GM19463 (cell line): ENCODE measurements at regions not wholly inside any gene's neighbourhood (a gene's known extent, or its start where the extent isn't known, plus 50 kb on each side); places are given as distances from the start of the nearest gene placed in this dataset.

Source experiments
- ATAC-seq: cut with Tn5 transposase; IDR thresholded peaks from one replicate; pipeline ENCODE4 v1.9.1; 2021; ENCODE audit warnings: mild to moderate bottlenecking, moderate library complexity; ENCODE audit not compliant: unreplicated experiment

DNA sequence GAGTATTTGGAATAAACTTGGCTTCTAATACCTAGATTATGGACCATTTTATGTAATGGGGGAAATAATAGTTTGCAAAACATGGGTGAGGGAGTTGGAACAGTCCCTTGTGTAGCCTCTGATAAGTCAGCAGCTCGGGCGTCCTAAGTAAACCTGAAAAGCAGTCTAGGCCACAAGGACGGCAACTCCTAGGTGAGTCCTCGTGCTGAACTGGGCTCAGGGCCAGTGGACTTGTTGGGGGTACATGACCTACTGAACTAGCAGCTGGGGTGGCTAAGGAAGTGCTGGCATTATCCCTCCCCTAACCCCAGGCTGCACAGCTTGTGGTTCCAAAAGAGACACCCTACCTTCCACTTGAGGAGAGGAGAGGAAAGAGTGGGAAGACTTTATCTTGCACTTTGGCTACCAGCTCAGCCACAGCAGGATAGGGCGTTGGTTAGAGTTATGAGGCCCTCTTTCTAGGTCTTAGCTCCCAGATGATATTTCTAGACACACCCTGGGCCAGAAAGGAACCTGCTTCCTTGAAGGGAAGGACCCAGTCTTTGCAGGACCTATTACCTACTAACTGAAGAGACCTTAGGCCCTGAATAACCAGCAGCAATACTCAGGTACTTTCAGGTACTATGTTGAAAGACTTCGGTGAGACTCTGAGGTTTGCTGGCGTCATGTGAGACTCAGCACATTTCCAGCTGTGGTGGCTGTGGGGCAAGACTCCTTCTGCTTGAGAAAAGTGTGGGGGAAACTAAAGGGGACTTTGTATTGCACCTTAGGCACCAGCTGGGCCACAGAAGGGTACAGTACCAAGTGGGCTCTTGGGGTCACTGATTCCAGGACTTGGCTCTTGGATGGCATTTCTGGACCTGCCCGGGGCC is 71.0 kb downstream of the AQP4 start:
- ATAC-seq: no peak

GRCh38 chr18:26792661-26793060 is 72.8 kb downstream of the AQP4 start:
- ATAC-seq: no peak

- no peak for ATAC-seq
Measured at GRCh38 chr18:26791676-26792075, 73.8 kb downstream of the AQP4 start.

- no peak for ATAC-seq
Measured at GRCh38 chr18:26784599-26784998, 80.9 kb downstream of the AQP4 start.

- ATAC-seq: no peak
Measured at GRCh38 chr18:26783170-26783569, 82.3 kb downstream of the AQP4 start.

DNA sequence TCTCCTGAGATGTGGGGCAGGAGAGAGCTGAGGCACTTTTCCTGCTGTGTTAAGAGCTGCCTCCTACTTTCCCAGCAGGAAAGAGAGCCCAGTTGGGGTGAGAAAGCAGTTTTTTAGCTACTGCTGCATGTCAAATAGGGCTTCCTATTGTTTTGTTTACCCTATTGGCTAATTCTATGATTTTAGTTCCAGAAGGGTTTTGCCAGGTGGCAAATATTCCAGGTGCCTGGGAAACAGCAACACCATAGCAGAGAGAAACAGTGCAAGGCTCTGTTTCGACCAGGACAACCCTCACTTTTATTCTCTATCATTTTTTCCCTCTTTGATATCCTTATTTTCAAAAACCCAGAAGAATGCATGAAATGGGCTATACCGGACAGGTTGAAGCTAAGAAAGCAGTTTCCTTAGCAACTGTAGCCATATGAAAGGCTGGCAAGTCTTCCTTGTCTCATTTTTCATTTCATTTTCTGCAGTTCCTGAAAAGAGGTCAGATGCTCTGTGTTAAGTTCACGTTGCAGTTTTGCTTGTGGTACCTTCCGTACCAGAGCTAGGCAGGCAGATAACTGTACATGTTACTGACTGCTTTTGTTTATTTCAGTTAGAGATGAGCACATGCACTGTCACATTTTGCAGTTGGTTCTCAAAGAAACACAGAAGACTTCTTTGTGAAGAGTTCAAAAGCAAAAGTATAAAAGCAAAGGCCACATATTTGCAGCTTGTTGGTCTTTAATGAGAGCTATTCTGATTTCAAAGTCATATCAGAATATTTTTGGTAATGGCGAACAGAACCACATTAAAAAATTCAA is 84.8 kb downstream of the AQP4 start:
- ATAC-seq: no peak

DNA sequence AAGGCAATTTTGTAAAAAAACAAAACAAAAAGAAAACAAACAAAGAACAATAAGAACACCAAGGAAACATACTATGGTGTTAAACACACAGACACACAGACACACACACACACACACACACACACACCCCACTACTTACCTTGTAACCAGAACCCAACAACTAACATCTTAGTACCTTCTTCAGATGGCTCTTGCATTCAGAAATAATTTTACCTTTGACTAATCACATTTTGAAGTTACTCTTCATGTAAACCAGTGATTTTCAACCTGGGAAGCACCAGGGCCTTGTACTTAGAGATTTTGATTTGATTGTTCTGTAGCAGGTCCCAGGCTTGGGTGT is 87.5 kb downstream of the AQP4 start:
- no peak for ATAC-seq

GRCh38 chr18:26777351-26778053 is 88.0 kb downstream of the AQP4 start:
- ATAC-seq: no peak

GRCh38 chr18:26772691-26773090 is 92.8 kb downstream of the AQP4 start:
- no peak for ATAC-seq

DNA sequence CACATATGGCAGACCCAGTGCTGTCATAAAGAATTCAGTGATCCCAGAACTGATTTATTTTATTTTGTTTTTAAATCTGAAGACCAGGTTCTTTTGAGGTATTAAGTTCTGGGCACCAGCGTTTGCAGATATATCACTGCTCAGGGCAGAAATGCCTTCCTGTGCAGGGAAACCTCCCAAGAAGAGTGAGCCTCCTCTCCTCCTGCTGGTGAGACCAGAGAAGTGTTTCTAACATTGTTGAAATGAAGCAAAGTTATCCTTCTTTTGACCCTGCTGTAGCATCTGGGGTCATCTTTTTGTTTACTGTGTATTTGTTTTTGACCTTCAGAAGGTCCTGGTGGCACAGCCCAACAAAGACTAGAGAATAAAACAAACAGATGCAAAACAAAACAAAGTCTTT is 94.0 kb downstream of the AQP4 start:
- ATAC-seq: no peak

GRCh38 chr18:26768385-26768784 is 97.1 kb downstream of the AQP4 start:
- ATAC-seq: no peak

GRCh38 chr18:26765498-26765897 is 100.0 kb downstream of the AQP4 start:
- ATAC-seq: no peak

GRCh38 chr18:26764586-26764985 is 100.9 kb downstream of the AQP4 start:
- ATAC-seq: no peak

- no peak for ATAC-seq
Measured at GRCh38 chr18:26764177-26764576, 101.3 kb downstream of the AQP4 start.

- no peak for ATAC-seq
Measured at GRCh38 chr18:26763446-26764110, 101.9 kb downstream of the AQP4 start.

DNA sequence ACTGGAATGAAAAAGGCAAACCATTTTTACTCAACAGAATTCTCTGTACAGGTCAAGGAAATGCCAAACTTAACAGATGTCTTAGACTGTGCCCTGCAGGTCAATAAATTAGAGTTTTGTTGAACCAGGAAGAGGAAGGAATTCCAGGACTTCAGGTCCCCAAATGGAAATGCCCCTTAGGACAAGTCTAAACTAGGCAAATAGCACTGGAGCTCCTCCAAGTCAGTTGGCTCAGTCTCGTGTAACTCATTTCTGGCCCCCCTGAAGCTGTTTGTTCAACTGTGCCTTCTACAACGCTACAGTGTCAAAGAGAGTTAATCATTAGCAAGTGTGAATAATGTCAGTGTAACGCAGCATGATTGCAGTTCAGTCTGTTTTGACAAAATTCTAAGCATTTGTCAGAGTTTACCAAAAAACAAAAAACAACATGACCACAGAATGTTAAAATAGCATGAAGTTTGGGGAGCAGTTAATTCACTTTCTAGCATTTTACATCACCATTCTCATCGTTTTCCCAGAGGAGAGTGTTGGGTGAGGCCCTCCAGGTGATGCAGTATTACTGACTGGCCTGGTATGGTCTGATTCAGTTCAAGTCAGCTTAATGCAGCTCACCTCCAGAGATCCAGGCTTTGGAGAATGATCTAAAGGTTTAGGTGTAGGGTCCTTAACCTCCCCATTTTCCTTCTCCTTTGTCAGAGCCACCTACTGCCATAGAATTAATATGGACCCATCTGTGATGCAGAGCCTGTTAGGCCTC is 108.1 kb downstream of the AQP4 start:
- ATAC-seq: peak; percentile 45

GRCh38 chr18:26756556-26756955 is 109.0 kb downstream of the AQP4 start:
- no peak for ATAC-seq

- no peak for ATAC-seq
Measured at GRCh38 chr18:26746826-26747475, 118.6 kb downstream of the AQP4 start.

- no peak for ATAC-seq
Measured at GRCh38 chr18:26746398-26746797, 119.1 kb downstream of the AQP4 start.
